ENCODE measurements at regions not wholly inside any gene's neighbourhood (a gene's known extent, or its start where the extent isn't known, plus 50 kb on each side); places are given as distances from the start of the nearest gene placed in this dataset.

GRCh38 chr6:145267076-145267867 is 468.0 kb downstream of the EPM2A start:
- no peak for DNase-seq (ENCODE audit: insufficient read length, low spot score, missing footprints)
- Histone ChIP-seq H3K4me2 (ENCODE audit: insufficient read depth, low read length) (no peak overlapping the region), H2AFZ (ENCODE audit: low read length) (peak overlapping the region; percentile 5), H3K4me3 (ENCODE audit: insufficient read depth, low read length) (no peak overlapping the region), H3K79me2 (ENCODE audit: insufficient read depth, low read length) (no peaks in the 10 kb centered on the region), H3K4me1 (ENCODE audit: insufficient read depth, low read length) (no peaks in the 10 kb centered on the region), H3K27ac (ENCODE audit: low read depth, low read length) (no peak overlapping the region), H3K9me3 (ENCODE audit: low read depth, low read length) (no peaks in the 10 kb centered on the region), H3K27me3 (ENCODE audit: insufficient read depth, low read length) (peaks cover 3% of the 10 kb centered on the region), H4K20me1 (ENCODE audit: insufficient read depth, low read length) (no peaks in the 10 kb centered on the region), H3K36me3 (ENCODE audit: insufficient read depth, low read length) (no peaks in the 10 kb centered on the region)
- TF ChIP-seq CTCF (IDR thresholded peaks at IDR 0.05; ENCODE audit: extremely low read depth, low read depth, low read length), result no peak

GRCh38 chr6:145270464-145270863 is 464.9 kb downstream of the EPM2A start:
- no peaks in the 10 kb centered on the region for H4K20me1 ChIP-seq (ENCODE audit: insufficient read depth, low read length)
- H3K79me2 ChIP-seq (ENCODE audit: insufficient read depth, low read length), result no peaks in the 10 kb centered on the region
- DNase-seq (ENCODE audit: insufficient read length, low spot score, missing footprints), result no peak
- H3K4me2 ChIP-seq (ENCODE audit: insufficient read depth, low read length), result no peak overlapping the region
- H3K27me3 ChIP-seq (ENCODE audit: insufficient read depth, low read length), result no peaks in the 10 kb centered on the region
- no peaks in the 10 kb centered on the region for H3K9me3 ChIP-seq (ENCODE audit: low read depth, low read length)
- TF ChIP-seq CTCF (IDR thresholded peaks at IDR 0.05; ENCODE audit: extremely low read depth, low read depth, low read length), result no peak
- no peak overlapping the region for H3K4me3 ChIP-seq (ENCODE audit: insufficient read depth, low read length)
- no peaks in the 10 kb centered on the region for H3K36me3 ChIP-seq (ENCODE audit: insufficient read depth, low read length)
- no peak overlapping the region for H3K27ac ChIP-seq (ENCODE audit: low read depth, low read length)
- H3K4me1 ChIP-seq (ENCODE audit: insufficient read depth, low read length), result no peaks in the 10 kb centered on the region
- no peak overlapping the region for H2AFZ ChIP-seq (ENCODE audit: low read length)

GRCh38 chr6:145271040-145271439 is 464.3 kb downstream of the EPM2A start:
- H3K9me3 ChIP-seq (ENCODE audit: low read depth, low read length), result no peaks in the 10 kb centered on the region
- no peaks in the 10 kb centered on the region for H3K79me2 ChIP-seq (ENCODE audit: insufficient read depth, low read length)
- no peaks in the 10 kb centered on the region for H3K27me3 ChIP-seq (ENCODE audit: insufficient read depth, low read length)
- H2AFZ ChIP-seq (ENCODE audit: low read length), result no peak overlapping the region
- H3K27ac ChIP-seq (ENCODE audit: low read depth, low read length), result no peak overlapping the region
- no peak for TF ChIP-seq CTCF (IDR thresholded peaks at IDR 0.05; ENCODE audit: extremely low read depth, low read depth, low read length)
- no peaks in the 10 kb centered on the region for H4K20me1 ChIP-seq (ENCODE audit: insufficient read depth, low read length)
- H3K36me3 ChIP-seq (ENCODE audit: insufficient read depth, low read length), result no peaks in the 10 kb centered on the region
- H3K4me3 ChIP-seq (ENCODE audit: insufficient read depth, low read length), result no peak overlapping the region
- H3K4me1 ChIP-seq (ENCODE audit: insufficient read depth, low read length), result no peaks in the 10 kb centered on the region
- no peak overlapping the region for H3K4me2 ChIP-seq (ENCODE audit: insufficient read depth, low read length)
- DNase-seq (ENCODE audit: insufficient read length, low spot score, missing footprints), result no peak

GRCh38 chr6:145271577-145271976 is 463.7 kb downstream of the EPM2A start:
- no peak overlapping the region for H2AFZ ChIP-seq (ENCODE audit: low read length)
- H4K20me1 ChIP-seq (ENCODE audit: insufficient read depth, low read length), result no peaks in the 10 kb centered on the region
- H3K27me3 ChIP-seq (ENCODE audit: insufficient read depth, low read length), result no peaks in the 10 kb centered on the region
- DNase-seq (ENCODE audit: insufficient read length, low spot score, missing footprints), result no peak
- no peak overlapping the region for H3K4me3 ChIP-seq (ENCODE audit: insufficient read depth, low read length)
- no peaks in the 10 kb centered on the region for H3K36me3 ChIP-seq (ENCODE audit: insufficient read depth, low read length)
- no peak overlapping the region for H3K27ac ChIP-seq (ENCODE audit: low read depth, low read length)
- no peak for TF ChIP-seq CTCF (IDR thresholded peaks at IDR 0.05; ENCODE audit: extremely low read depth, low read depth, low read length)
- H3K4me2 ChIP-seq (ENCODE audit: insufficient read depth, low read length), result no peak overlapping the region
- H3K9me3 ChIP-seq (ENCODE audit: low read depth, low read length), result no peaks in the 10 kb centered on the region
- H3K79me2 ChIP-seq (ENCODE audit: insufficient read depth, low read length), result no peaks in the 10 kb centered on the region
- no peaks in the 10 kb centered on the region for H3K4me1 ChIP-seq (ENCODE audit: insufficient read depth, low read length)

All from osteoblast (primary cell).